ENCODE measurements at regions not wholly inside any gene's neighbourhood (a gene's known extent, or its start where the extent isn't known, plus 50 kb on each side); places are given as distances from the start of the nearest gene placed in this dataset.

- DNase-seq = no peak
Measured at GRCh38 chr2:137826373-137827372, 137.6 kb upstream of the HNMT start.

GRCh38 chr2:137828624-137829023 lies 135.6 kb upstream of the HNMT start:
- no peak for DNase-seq

- no peak for DNase-seq
Measured at GRCh38 chr2:137829251-137829650, 135.0 kb upstream of the HNMT start.

- DNase-seq = no peak
Measured at GRCh38 chr2:137834760-137835379, 129.4 kb upstream of the HNMT start.

DNA sequence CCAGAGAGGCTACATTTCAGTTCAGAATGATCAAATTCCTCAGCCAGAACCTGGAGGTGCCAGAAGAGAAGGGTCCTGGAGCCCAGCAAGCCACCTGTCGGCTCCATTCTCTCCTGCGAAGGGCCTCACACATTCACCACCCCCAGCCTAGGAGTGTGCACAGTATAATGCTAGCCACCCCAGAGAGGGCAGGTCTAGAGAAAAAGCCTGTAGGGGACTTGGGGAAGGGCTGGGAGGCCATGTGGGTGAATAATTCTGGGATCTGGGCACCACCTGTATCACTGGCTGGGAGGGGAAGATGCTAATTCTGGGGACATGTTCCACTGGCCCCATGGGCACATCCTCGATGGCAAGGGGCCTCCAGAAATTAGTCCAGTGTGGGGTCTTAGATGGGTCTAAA lies 127.6 kb upstream of the HNMT start:
- no peak for DNase-seq

DNA sequence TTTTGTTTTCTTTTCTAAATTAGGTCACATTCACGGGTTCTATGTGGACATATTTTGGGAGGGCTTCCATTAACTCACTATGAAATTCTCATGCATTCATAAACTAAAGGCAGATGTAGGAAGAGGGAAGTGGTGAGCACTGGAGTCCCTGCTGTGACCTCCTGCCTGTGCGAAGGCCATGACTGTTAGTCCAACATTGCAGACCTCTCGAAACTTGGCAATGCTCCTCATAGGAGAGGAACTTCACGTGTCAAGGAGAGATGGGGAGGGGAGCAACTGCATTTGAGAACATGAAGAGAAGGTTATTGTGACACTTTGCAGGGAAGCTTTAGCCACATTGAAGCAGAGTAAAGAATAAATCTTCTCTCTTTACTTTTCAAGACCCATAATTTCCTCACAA lies 126.4 kb upstream of the HNMT start:
- no peak for DNase-seq

DNA sequence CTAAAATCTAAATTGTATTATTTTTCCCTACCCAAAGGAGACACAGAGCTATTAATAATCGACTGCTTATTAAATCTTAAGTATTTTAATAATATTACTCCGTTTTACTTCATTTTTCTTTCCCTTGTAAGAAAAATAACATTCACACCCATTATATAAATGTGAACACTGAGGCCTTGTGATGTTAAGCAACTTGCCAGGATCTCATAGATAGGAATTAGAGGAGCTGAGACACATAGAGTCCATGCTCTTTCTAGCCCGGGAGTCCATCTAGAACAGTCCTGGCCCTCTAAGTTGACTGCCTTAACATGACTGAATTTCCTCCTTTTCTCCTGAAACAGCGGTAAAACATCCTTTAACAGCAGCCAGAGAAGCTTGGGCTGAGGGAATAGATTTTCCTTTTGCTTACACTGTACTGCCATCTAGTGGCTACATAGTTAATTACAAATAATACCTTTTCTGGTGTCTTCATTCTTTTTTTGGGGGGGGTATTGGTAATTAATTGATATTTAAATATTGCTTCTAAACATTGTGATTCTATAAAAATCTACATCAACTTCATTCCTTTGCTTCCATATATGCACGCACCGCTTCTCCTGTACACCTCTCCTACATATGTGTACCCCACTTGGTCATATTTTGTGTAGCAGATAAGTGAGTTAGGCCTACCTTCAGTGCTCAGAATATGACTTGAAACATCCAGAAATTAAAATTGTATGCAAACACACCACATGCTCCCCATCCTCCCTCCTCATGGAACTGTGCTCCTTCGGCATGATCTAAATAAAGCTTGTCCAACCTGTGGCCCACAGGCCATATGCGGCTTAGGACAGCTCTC lies 125.8 kb upstream of the HNMT start:
- DNase-seq = peak; percentile 86

- DNase-seq = peak; percentile 39
Measured at GRCh38 chr2:137842430-137842829, 121.8 kb upstream of the HNMT start.

DNA sequence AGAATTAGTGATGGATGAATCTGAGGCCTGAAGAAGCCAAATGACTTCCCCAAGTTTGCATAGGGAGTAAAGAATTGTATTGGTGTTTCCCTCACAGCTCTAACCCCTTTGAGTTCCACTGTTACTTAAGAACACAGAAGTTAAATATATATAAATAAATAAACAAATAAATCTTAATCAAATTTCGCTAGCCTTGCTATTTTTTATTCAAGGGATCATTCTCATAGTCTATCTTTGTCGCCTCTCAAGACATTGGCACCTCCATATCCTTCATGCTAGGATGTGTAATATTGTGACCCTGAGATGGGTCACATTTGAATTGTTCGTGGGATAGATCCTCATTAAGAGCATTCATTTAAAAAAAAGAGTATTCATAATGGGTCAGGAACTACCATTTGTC lies 121.3 kb upstream of the HNMT start:
- DNase-seq = no peak

GRCh38 chr2:137845422-137845821 lies 118.9 kb upstream of the HNMT start:
- DNase-seq = no peak

- DNase-seq = no peak
Measured at GRCh38 chr2:137846993-137847392, 117.3 kb upstream of the HNMT start.

- DNase-seq = no peak
Measured at GRCh38 chr2:137847443-137847842, 116.8 kb upstream of the HNMT start.

DNA sequence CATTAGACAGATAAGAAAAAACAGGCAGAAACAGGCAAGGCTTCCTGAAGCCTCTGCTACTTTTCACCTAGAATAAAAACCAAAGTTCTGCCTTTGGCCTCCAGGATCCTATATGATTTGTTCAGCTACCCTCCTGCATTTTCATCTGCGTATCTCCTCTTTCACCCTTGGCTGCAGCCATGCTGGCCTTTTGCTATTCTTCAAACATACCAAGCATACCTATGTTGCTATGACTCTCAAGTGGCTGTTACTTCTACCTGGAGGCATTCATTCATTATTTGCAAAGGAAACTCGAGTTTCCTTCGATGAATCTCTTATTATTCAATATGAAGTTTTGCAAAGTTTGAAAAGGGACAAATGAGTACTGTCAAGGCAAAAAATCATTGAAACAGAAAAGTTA lies 106.4 kb upstream of the HNMT start:
- DNase-seq = no peak

DNA sequence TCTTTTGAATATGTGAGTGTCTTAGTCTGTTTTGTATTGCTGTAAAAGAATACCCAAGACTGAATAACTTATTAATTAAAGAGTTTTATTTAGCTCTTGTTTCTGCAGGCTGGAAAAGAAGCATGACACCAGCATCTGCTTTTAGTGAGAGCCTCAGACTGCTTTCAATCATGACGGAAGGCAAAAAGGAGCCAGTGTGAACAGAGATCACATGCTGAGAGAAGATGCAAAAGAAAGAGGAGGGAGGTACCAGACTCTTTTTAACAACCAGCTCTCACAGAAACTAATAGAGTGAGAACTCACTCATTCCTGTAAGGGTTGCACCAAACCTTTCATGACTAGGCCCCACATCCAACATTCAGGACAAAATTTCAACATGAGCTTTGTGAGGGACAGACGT lies 101.6 kb upstream of the HNMT start:
- no peak for DNase-seq

DNA sequence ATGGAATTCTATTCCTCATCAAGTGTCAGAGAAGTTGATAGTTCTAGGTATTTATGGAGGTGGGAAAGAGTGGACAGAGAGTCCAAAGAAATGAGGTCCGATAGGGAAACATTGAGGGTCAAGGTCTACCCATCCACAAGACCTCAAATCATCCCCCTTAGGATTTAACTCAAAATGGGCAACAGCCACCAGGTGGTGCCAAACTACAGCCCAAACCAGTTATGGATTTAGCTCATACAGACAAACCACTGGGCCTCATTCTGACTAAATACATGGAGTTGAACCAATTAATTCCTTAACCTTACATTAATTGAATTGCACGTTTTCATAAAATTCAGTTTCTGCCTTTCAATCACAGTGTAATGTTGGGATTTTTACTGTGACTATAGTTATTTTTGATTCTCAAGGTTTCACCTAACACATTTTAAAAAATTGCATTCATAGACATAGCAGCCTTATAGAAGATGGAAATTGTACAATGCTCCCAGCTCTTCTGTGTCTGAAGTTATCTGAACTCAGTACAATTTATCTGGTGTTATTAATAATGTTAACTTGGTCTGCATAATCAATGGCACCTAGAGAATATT lies 98.2 kb upstream of the HNMT start:
- DNase-seq = peak; percentile 75

- DNase-seq = no peak
Measured at GRCh38 chr2:137870682-137871081, 93.6 kb upstream of the HNMT start.

GRCh38 chr2:137872577-137872976 lies 91.7 kb upstream of the HNMT start:
- no peak for DNase-seq

DNA sequence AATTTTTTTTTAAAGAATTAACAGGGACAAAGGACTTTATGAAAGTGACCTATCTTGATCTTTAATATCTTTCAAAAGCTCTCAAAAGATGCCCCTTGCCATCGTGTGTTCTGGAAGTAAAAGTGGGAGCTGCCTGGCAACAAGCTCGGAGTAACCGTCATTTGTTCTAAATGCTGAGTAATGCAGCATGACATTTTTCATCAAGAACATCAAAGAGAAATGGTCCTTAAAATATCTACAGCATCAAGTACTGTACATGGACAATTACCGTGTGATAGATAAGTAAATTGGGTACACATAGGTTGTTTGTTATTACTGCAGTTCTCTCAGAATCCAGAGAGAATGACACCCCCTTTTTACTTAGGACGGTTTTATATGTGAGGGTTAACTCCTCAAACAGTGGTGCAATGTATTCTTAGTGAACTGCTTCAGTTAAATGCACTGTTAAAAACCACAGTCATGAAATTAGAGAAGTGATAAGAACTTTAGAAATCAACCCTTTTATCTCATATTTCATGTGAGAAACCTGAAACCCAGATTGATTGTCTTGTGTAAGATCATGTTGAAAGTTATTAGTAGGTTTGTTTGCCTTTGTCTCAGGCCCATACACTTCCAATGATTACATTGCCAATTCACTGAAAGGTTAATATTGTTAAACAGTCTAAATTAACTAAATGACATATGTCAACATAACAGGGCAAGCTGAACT lies 90.6 kb upstream of the HNMT start:
- DNase-seq = no peak

- no peak for DNase-seq
Measured at GRCh38 chr2:137879121-137879520, 85.2 kb upstream of the HNMT start.

DNA sequence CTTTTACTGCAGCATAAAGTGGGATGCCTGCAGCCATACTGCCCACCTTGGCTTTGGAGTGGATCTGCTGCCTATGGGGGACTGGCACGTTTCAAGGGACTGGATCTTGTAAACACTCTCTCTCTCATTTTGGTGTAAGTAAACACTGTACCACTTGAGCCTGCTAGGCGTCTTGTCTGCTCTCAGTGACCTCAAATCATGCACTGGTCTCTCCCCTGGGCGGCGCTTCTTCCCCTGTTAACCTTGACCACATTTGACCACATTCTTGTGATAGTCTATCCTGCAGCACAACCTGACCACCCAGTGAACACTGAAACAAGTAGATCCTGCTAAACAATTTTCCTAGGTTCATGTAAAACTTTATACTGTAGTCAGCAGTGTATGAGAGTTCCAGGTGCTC lies 82.6 kb upstream of the HNMT start:
- no peak for DNase-seq

- no peak for DNase-seq
Measured at GRCh38 chr2:137886083-137886831, 78.0 kb upstream of the HNMT start.

DNA sequence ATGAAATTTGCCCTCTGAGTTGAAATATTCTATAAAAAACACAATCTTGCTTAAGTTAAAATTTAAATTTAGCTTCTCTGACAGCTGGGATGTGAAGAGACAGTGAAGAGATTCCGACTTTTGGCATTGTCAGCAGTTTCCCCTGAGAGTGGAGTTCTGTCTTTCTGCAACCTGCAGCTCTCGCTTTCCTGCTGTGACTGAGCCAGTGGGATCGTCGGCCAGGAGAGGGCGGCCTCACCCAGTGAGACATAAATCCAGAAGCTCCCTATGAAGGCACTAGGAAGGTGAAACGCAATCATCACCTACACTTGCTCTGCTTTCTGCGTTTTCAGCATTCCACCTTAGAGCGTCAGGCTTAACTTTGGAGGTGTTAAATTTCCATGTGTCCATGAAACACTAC lies 75.4 kb upstream of the HNMT start:
- DNase-seq = peak; percentile 45

Measured in eye (tissue), 1 donor.